ENCODE measurements at regions not wholly inside any gene's neighbourhood (a gene's known extent, or its start where the extent isn't known, plus 50 kb on each side); places are given as distances from the start of the nearest gene placed in this dataset.

- TF ChIP-seq GABPB1 (CRISPR knock-in tag; IDR thresholded peaks at IDR 0.05): peak; percentile 65; the same call in 1 of the 2 replicates
- no peak for TF ChIP-seq JDP2 (CRISPR knock-in tag; IDR thresholded peaks at IDR 0.05; ENCODE audit: borderline replicate concordance)
- peak; percentile 31; the same call in 1 of the 2 replicates for TF ChIP-seq SMC3 (IDR thresholded peaks at IDR 0.05; ENCODE audit: low read length)
- TF ChIP-seq ZFY (CRISPR knock-in tag; IDR thresholded peaks at IDR 0.05): no peak
- TF ChIP-seq ZNF607 (CRISPR knock-in tag; IDR thresholded peaks at IDR 0.05; ENCODE audit: borderline replicate concordance): no peak
- no peak for TF ChIP-seq SMYD3 (CRISPR knock-in tag; IDR thresholded peaks at IDR 0.05)
- peak; percentile 19; the same call in 1 of the 2 replicates for TF ChIP-seq HOXA3 (CRISPR knock-in tag; IDR thresholded peaks at IDR 0.05)
- TF ChIP-seq ZMYM4 (CRISPR knock-in tag; IDR thresholded peaks at IDR 0.05): 0 out of 2 replicates have a peak, but pooled peaks have one; percentile 22
- no peak for TF ChIP-seq ZNF3 (CRISPR knock-in tag; IDR thresholded peaks at IDR 0.05)
- no peak for TF ChIP-seq ZNF709 (CRISPR knock-in tag; IDR thresholded peaks at IDR 0.05)
- no peak for TF ChIP-seq ATAD3A (CRISPR knock-in tag; IDR thresholded peaks at IDR 0.05)
- TF ChIP-seq ZNF337 (CRISPR knock-in tag; IDR thresholded peaks at IDR 0.05; ENCODE audit: borderline replicate concordance, low read depth): no peak
- no peak for TF ChIP-seq FOXC1 (CRISPR knock-in tag; IDR thresholded peaks at IDR 0.05; ENCODE audit: borderline replicate concordance)
- TF ChIP-seq AKAP8 (CRISPR knock-in tag; IDR thresholded peaks at IDR 0.05): no peak
- no peak for TF ChIP-seq MED8 (CRISPR knock-in tag; IDR thresholded peaks at IDR 0.05; ENCODE audit: insufficient replicate concordance)
- TF ChIP-seq ZNF441 (CRISPR knock-in tag; IDR thresholded peaks at IDR 0.05; ENCODE audit: borderline replicate concordance): no peak
- TF ChIP-seq, protein P1, sequence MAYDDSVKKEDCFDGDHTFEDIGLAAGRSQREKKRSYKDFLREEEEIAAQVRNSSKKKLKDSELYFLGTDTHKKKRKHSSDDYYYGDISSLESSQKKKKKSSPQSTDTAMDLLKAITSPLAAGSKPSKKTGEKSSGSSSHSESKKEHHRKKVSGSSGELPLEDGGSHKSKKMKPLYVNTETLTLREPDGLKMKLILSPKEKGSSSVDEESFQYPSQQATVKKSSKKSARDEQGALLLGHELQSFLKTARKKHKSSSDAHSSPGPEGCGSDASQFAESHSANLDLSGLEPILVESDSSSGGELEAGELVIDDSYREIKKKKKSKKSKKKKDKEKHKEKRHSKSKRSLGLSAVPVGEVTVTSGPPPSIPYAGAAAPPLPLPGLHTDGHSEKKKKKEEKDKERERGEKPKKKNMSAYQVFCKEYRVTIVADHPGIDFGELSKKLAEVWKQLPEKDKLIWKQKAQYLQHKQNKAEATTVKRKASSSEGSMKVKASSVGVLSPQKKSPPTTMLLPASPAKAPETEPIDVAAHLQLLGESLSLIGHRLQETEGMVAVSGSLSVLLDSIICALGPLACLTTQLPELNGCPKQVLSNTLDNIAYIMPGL (CRISPR knock-in tag; IDR thresholded peaks at IDR 0.05; ENCODE audit: borderline replicate concordance in 1 of 2, low read depth in 1 of 2): peak; percentile 20 to 48; a peak in 1 of 4 replicates
- TF ChIP-seq RELA (CRISPR knock-in tag; IDR thresholded peaks at IDR 0.05): no peak
- no peak for TF ChIP-seq NR0B2 (CRISPR knock-in tag; IDR thresholded peaks at IDR 0.05)
- TF ChIP-seq KLF9 (CRISPR knock-in tag; IDR thresholded peaks at IDR 0.05; ENCODE audit: low read depth): no peak
- TF ChIP-seq LCORL (IDR thresholded peaks at IDR 0.05): no peak
- TF ChIP-seq LCORL (CRISPR knock-in tag; IDR thresholded peaks at IDR 0.05): 0 out of 2 replicates have a peak, but pooled peaks have one; percentile 31
- no peak for TF ChIP-seq IKZF4 (CRISPR knock-in tag; IDR thresholded peaks at IDR 0.05; ENCODE audit: borderline replicate concordance, low read depth, not compliant biosample characterization)
- TF ChIP-seq ZNF574 (CRISPR knock-in tag; IDR thresholded peaks at IDR 0.05): peak; percentile 74
- peak; percentile 90 for TF ChIP-seq STAG1 (CRISPR knock-in tag; IDR thresholded peaks at IDR 0.05)
- TF ChIP-seq ZNF891 (CRISPR knock-in tag; IDR thresholded peaks at IDR 0.05): 0 out of 2 replicates have a peak, but pooled peaks have one; percentile 22
- no peak for TF ChIP-seq ZNF562 (CRISPR knock-in tag; IDR thresholded peaks at IDR 0.05; ENCODE audit: borderline replicate concordance)
Observed at GRCh38 chrX:40266490-40267333, 169.0 kb upstream of the BCOR start (continued).

Measured in HepG2 (cell line).